HG02571 (cell line): ENCODE measurements at regions not wholly inside any gene's neighbourhood (a gene's known extent, or its start where the extent isn't known, plus 50 kb on each side); places are given as distances from the start of the nearest gene placed in this dataset.

ENCODE experiments used
- ATAC-seq: cut with Tn5 transposase; IDR thresholded peaks from one replicate; pipeline ENCODE4 v1.9.1; 2021; ENCODE audit warnings: mild to moderate bottlenecking, moderate library complexity; ENCODE audit not compliant: unreplicated experiment

GRCh38 chr13:24106429-24106828 lies 54.1 kb upstream of the SPATA13 start:
- ATAC-seq, result no peak

GRCh38 chr13:24107955-24108614 lies 52.4 kb upstream of the SPATA13 start:
- no peak for ATAC-seq

- ATAC-seq, result no peak
Observed at GRCh38 chr13:24108615-24108965, 51.9 kb upstream of the SPATA13 start.

- no peak for ATAC-seq
Observed at GRCh38 chr13:24110011-24110410, 50.5 kb upstream of the SPATA13 start.
